ENCODE measurements at regions not wholly inside any gene's neighbourhood (a gene's known extent, or its start where the extent isn't known, plus 50 kb on each side); places are given as distances from the start of the nearest gene placed in this dataset.

DNA sequence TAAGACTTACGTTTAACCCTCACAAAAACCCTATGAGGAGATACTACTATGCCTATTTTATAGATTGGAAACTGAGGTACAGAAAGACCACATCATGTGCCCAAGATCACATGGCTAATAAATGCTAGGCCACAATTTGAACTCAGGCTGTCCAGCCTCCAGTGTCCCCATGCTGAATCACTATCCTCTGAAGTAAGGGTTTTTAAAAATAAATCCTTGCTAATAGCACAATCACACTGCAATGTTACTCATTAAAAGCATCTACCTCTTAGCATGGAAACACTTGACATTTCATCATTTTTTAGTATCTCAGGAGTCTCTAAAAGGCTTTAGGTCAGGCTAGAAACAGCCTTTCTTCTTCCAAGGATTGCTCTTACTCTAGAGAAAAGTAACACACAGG, 50.0 kb upstream of the PPP1R3C start:
- TF ChIP-seq, protein P1, sequence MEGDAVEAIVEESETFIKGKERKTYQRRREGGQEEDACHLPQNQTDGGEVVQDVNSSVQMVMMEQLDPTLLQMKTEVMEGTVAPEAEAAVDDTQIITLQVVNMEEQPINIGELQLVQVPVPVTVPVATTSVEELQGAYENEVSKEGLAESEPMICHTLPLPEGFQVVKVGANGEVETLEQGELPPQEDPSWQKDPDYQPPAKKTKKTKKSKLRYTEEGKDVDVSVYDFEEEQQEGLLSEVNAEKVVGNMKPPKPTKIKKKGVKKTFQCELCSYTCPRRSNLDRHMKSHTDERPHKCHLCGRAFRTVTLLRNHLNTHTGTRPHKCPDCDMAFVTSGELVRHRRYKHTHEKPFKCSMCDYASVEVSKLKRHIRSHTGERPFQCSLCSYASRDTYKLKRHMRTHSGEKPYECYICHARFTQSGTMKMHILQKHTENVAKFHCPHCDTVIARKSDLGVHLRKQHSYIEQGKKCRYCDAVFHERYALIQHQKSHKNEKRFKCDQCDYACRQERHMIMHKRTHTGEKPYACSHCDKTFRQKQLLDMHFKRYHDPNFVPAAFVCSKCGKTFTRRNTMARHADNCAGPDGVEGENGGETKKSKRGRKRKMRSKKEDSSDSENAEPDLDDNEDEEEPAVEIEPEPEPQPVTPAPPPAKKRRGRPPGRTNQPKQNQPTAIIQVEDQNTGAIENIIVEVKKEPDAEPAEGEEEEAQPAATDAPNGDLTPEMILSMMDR (IDR thresholded peaks at IDR 0.05; ENCODE audit: borderline replicate concordance, extremely low read depth, insufficient read depth), result no peak
- no peak for FAIRE-seq

More for the DNA sequence above, 50.0 kb upstream of the PPP1R3C start:
- no peak for DNase-seq
- Histone ChIP-seq H3K4me3 (ENCODE audit: low read length in 3 of 3) (no peak overlapping the region), H3K27me3 (ENCODE audit: control insufficient read depth, insufficient read depth, low read length) (no peaks in the 10 kb centered on the region), H3K27ac (ENCODE audit: low read depth in 2 of 2, low read length in 2 of 2) (no peak overlapping the region), H3K4me1 (ENCODE audit: control insufficient read depth in 2 of 3, insufficient read depth in 2 of 3, low read depth in 1 of 3, low read length in 3 of 3) (no peaks in the 10 kb centered on the region), H3K36me3 (ENCODE audit: control insufficient read depth in 2 of 3, insufficient read depth in 3 of 3, low read length in 3 of 3) (no peaks in the 10 kb centered on the region), H3K9ac (ENCODE audit: low read length in 3 of 3) (no peak overlapping the region), H3K9me3 (ENCODE audit: control insufficient read depth in 2 of 3, insufficient read depth in 1 of 3, low read length in 3 of 3) (no peaks in the 10 kb centered on the region)
- intact Hi-C loops (cut with DNase I), result no loop called here
